OCI-LY7 (cell line): ENCODE measurements at regions not wholly inside any gene's neighbourhood (a gene's known extent, or its start where the extent isn't known, plus 50 kb on each side); places are given as distances from the start of the nearest gene placed in this dataset.

Source experiments
- BruUV-seq: library from RNA; stranded (reverse); fragments of 400-500 nt; replicated peaks from 2 replicates; lab custom pipeline; 2021; lab: Mats Ljungman, UMichigan
- CTCF ChIA-PET: fragments of 300-600 bp; sonication (Branson Sonifier 250); formaldehyde crosslinking; loops from one replicate; lab custom pipeline; 2022; ENCODE audit warnings: antibody characterized with exemption; ENCODE audit not compliant: unreplicated experiment; lab: Charles Lee
- POLR2A ChIA-PET: fragments of 300-600 bp; sonication (Branson Sonifier 250); formaldehyde crosslinking; loops from one replicate; lab custom pipeline; 2022; ENCODE audit warnings: antibody characterized with exemption; lab: Charles Lee
- DNase-seq: peaks from one replicate; pipeline ENCODE4 v3.0.0-alpha.2; 2015; ENCODE audit warnings: low spot score
- H2AFZ ChIP-seq: fragments of 200-600 bp; sonication (generic), shearing (Covaris generic); 2 replicates; pipeline ENCODE4 v1.6.1; 2014; ENCODE audit warnings: mild to moderate bottlenecking, antibody characterized with exemption, low read length, moderate library complexity
- H3K27ac ChIP-seq: fragments of 200-600 bp; sonication (generic); 2 replicates; pipeline ENCODE4 v1.5.1; 2014; ENCODE audit warnings: mixed run types, low read depth, mild to moderate bottlenecking, moderate library complexity, low read length, inconsistent platforms; ENCODE audit not compliant: poor library complexity, severe bottlenecking
- H3K36me3 ChIP-seq: fragments of 200-600 bp; sonication (generic); 2 replicates; pipeline ENCODE4 v1.6.1; 2014; ENCODE audit warnings: mild to moderate bottlenecking, antibody characterized with exemption, low read length, moderate library complexity, mixed read lengths; ENCODE audit not compliant: insufficient read depth
- H3K4me1 ChIP-seq: fragments of 200-600 bp; sonication (generic); 2 replicates; pipeline ENCODE4 v1.5.1; 2014; ENCODE audit warnings: mild to moderate bottlenecking, low read length; ENCODE audit not compliant: insufficient read depth, poor library complexity, severe bottlenecking
- H3K4me2 ChIP-seq: fragments of 200-600 bp; sonication (generic); 2 replicates; pipeline ENCODE4 v1.6.1; 2014; ENCODE audit warnings: mild to moderate bottlenecking, low read length
- H3K4me3 ChIP-seq: fragments of 200-600 bp; sonication (generic); 2 replicates; pipeline ENCODE4 v1.5.1; 2014; ENCODE audit warnings: mild to moderate bottlenecking, low read depth, low read length; ENCODE audit not compliant: poor library complexity, severe bottlenecking
- H3K79me2 ChIP-seq: fragments of 200-600 bp; sonication (generic); 2 replicates; pipeline ENCODE4 v1.6.1; 2016; ENCODE audit warnings: low read depth, mild to moderate bottlenecking, low read length, moderate library complexity, mixed read lengths; ENCODE audit not compliant: insufficient read depth
- H3K9me2 ChIP-seq: fragments of 200-600 bp; sonication (generic); 2 replicates; pipeline ENCODE4 v1.6.1; 2016; ENCODE audit warnings: mild to moderate bottlenecking, low read length, mixed read lengths; ENCODE audit not compliant: insufficient read depth
- H3K9me3 ChIP-seq: fragments of 200-600 bp; sonication (generic); 2 replicates; pipeline ENCODE4 v1.6.1; 2014; ENCODE audit warnings: mild to moderate bottlenecking, mixed run types, low read length, mixed read lengths
- H4K20me1 ChIP-seq: fragments of 200-600 bp; sonication (generic); 2 replicates; pipeline ENCODE4 v1.6.1; 2014; ENCODE audit warnings: mild to moderate bottlenecking, antibody characterized with exemption, low read length, moderate library complexity, mixed read lengths; ENCODE audit not compliant: insufficient read depth
- EZH2phosphoT487 ChIP-seq: fragments of 200-600 bp; sonication (generic); IDR thresholded peaks from 2 replicates; pipeline ENCODE4 v1.6.1; 2018; ENCODE audit warnings: low read depth, borderline replicate concordance, mild to moderate bottlenecking, mixed run types, antibody characterized with exemption, low read length, moderate library complexity, mixed read lengths
- intact Hi-C: fragments of 100-400 bp; cut with micrococcal nuclease; formaldehyde crosslinking; loops from one replicate; pipeline ENCODE4 v1.10.0; 2022; ENCODE audit not compliant: unreplicated experiment
- TF ChIP-seq, protein P1 (sequence below): fragments of 200-600 bp; sonication (generic); conservative IDR thresholded peaks from 2 replicates; pipeline ENCODE4 v1.5.1; 2014; ENCODE audit warnings: mild to moderate bottlenecking, antibody characterized with exemption, low read length, moderate library complexity, mixed read lengths

DNA sequence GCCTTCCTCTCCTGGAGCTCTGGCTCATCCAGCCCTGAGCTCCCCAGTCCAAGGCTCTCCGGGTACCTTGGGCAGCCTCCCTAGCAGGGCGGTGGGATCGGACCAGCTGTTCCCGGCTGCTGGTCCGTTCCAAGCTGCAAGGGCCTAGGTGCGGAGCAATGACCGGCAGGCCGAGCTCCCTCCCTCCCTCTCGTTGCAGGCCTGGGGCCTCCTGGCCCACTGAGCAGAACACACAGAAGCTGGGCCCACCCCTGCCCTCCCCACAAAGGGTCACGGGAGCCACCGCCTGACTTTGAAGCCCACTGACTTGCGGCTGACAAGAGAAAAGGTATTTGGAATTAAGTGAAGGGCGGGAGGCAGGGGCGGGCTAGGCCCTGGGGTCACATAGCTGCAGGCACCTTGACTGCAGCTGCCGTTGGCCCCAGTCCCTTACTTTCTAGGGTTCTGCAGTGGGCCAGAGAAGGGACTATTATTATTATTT, 104.7 kb upstream of the IER5L start:
- H3K79me2 ChIP-seq: no peaks in the 10 kb centered on the region
- H3K9me2 ChIP-seq: no peaks in the 10 kb centered on the region
- no peaks in the 10 kb centered on the region for H3K36me3 ChIP-seq
- CTCF ChIA-PET: no interaction called here
- no peak overlapping the region for H3K4me3 ChIP-seq
- no peaks in the 10 kb centered on the region for H3K9me3 ChIP-seq
- H3K27ac ChIP-seq: no peak overlapping the region
- no TSS peak for BruUV-seq
- DNase-seq: no peak
- POLR2A ChIA-PET: no interaction called here
- TF ChIP-seq, protein P1, sequence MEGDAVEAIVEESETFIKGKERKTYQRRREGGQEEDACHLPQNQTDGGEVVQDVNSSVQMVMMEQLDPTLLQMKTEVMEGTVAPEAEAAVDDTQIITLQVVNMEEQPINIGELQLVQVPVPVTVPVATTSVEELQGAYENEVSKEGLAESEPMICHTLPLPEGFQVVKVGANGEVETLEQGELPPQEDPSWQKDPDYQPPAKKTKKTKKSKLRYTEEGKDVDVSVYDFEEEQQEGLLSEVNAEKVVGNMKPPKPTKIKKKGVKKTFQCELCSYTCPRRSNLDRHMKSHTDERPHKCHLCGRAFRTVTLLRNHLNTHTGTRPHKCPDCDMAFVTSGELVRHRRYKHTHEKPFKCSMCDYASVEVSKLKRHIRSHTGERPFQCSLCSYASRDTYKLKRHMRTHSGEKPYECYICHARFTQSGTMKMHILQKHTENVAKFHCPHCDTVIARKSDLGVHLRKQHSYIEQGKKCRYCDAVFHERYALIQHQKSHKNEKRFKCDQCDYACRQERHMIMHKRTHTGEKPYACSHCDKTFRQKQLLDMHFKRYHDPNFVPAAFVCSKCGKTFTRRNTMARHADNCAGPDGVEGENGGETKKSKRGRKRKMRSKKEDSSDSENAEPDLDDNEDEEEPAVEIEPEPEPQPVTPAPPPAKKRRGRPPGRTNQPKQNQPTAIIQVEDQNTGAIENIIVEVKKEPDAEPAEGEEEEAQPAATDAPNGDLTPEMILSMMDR: no peak
- no peak for TF ChIP-seq EZH2phosphoT487
- H3K4me1 ChIP-seq: peaks cover 43% of the 10 kb centered on the region
- no peaks in the 10 kb centered on the region for H4K20me1 ChIP-seq
- H3K4me2 ChIP-seq: no peak overlapping the region
- no peak overlapping the region for H2AFZ ChIP-seq
- intact Hi-C loops: no loop called here

DNA sequence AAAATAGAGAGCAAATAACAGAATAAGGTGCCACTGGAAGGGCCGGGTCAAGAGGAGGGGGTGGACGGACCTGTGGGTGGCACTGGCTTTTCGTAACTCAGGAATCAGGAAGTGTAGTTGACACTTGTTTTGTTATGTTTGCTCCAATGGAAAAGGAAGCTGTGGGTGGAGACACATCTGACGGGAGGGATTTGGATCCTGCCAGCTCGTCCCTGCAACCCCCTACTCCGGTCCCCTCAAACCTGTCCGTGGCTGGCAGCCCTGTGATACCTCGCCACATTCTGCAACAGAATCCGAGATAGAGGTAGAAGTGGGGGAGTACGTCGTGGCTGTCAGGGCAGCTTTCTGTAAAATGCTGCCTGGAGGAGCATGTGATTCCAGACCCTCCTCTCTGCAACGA, 104.2 kb upstream of the IER5L start:
- Histone ChIP-seq H3K4me1 (peaks cover 43% of the 10 kb centered on the region), H4K20me1 (no peaks in the 10 kb centered on the region), H2AFZ (no peak overlapping the region; the same call in 1 of the 2 replicates), H3K4me3 (no peak overlapping the region), H3K27ac (no peak overlapping the region), H3K36me3 (no peaks in the 10 kb centered on the region), H3K9me3 (no peaks in the 10 kb centered on the region), H3K4me2 (no peak overlapping the region), H3K9me2 (no peaks in the 10 kb centered on the region), H3K79me2 (no peaks in the 10 kb centered on the region)
- BruUV-seq: no TSS peak
- DNase-seq: no peak
- intact Hi-C loops: no loop called here
- TF ChIP-seq, protein P1: no peak
- TF ChIP-seq EZH2phosphoT487: no peak
- POLR2A ChIA-PET: no interaction called here
- CTCF ChIA-PET: no interaction called here

DNA sequence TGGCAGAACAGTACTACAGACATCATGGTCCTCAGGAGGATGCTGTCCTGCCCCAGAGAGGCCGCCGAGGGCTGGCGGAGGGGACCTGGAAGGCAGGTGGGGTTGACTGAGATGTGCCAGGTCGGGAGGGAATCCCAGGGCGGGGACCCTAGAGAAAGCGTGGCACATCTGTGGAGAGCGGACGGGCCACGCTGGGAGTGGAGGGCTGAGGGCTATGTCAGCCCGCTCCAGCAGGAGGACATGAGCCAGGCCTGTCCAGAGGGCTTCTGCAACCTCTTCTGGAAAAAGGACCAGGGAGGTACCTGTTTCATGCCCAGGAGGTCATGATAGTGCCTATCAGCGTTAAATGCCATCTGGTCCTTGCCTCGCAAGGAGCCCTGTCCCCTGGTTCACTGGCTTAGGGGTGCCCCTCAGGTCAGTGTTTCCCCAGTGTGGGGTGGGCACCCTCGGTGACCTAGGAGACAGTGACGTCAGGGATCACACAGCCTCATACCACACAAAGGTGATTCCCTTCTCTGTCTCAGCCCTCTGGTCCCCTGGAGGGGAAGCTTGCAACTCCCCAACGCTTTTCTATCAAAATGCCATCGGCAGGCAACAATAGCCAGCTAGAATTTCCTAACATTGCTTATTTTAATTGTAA, 103.6 kb upstream of the IER5L start:
- intact Hi-C loops: no loop called here
- H2AFZ ChIP-seq: no peak overlapping the region

More for the DNA sequence above, 103.6 kb upstream of the IER5L start:
- H3K4me3 ChIP-seq: no peak overlapping the region
- ChIA-PET POLR2A (no interaction called here), CTCF (no interaction called here)
- H3K4me2 ChIP-seq: no peak overlapping the region
- DNase-seq: no peak
- H3K9me3 ChIP-seq: no peaks in the 10 kb centered on the region
- H3K79me2 ChIP-seq: no peaks in the 10 kb centered on the region
- BruUV-seq: no TSS peak
- no peak overlapping the region for H3K27ac ChIP-seq
- no peaks in the 10 kb centered on the region for H4K20me1 ChIP-seq
- TF ChIP-seq, protein P1: no peak
- TF ChIP-seq EZH2phosphoT487: no peak
- peaks cover 44% of the 10 kb centered on the region for H3K4me1 ChIP-seq
- H3K36me3 ChIP-seq: no peaks in the 10 kb centered on the region
- H3K9me2 ChIP-seq: no peaks in the 10 kb centered on the region
